Fibroblast of lung (primary cell): ENCODE measurements at regions not wholly inside any gene's neighbourhood (a gene's known extent, or its start where the extent isn't known, plus 50 kb on each side); places are given as distances from the start of the nearest gene placed in this dataset.

Source experiments
- DNase-seq, 2 donors: peaks; one replicate each; pipeline versions ENCODE4 v3.0.0 to v3.0.0-alpha.2; 2010; ENCODE audit warnings: low read depth in 2 of 2
- H2AFZ ChIP-seq: 2 replicates; pipeline ENCODE4 v1.5.1; 2012; ENCODE audit warnings: low read length, control low read depth, inconsistent platforms
- H3K27ac ChIP-seq: 2 replicates; pipeline ENCODE4 v1.5.1; 2011; ENCODE audit warnings: low read length, control low read depth; ENCODE audit not compliant: insufficient read depth
- H3K27me3 ChIP-seq: 2 replicates; pipeline ENCODE4 v1.5.1; 2011; ENCODE audit warnings: mild to moderate bottlenecking, low read length; ENCODE audit not compliant: control insufficient read depth, insufficient read depth
- H3K36me3 ChIP-seq: 2 replicates; pipeline ENCODE4 v1.5.1; 2011; ENCODE audit warnings: low read length; ENCODE audit not compliant: control insufficient read depth, insufficient read depth
- H3K4me1 ChIP-seq: 2 replicates; pipeline ENCODE4 v1.5.1; 2011; ENCODE audit warnings: low read length; ENCODE audit not compliant: control insufficient read depth, insufficient read depth; ENCODE audit errors: extremely low read depth
- H3K4me2 ChIP-seq: 2 replicates; pipeline ENCODE4 v1.5.1; 2011; ENCODE audit warnings: low read length, control low read depth; ENCODE audit not compliant: insufficient read depth; ENCODE audit errors: extremely low read depth
- H3K4me3 ChIP-seq, 4 experiments: fragments of 200-600 bp in 1 of 4; sonication (generic) in 1 of 4; replicated peaks in 1 of 4; 2 replicates each; pipeline ENCODE4 v1.5.1; 2011 to 2016; ENCODE audit warnings: low read length in 4 of 4, low read depth in 3 of 4, mild to moderate bottlenecking in 3 of 4, control low read depth in 2 of 4, inconsistent platforms in 1 of 4, mixed read lengths in 1 of 4; ENCODE audit not compliant: insufficient read depth in 1 of 4; ENCODE audit errors: control extremely low read depth in 1 of 4
- H3K79me2 ChIP-seq: 2 replicates; pipeline ENCODE4 v1.5.1; 2012; ENCODE audit warnings: mild to moderate bottlenecking, low read length, inconsistent platforms; ENCODE audit not compliant: control insufficient read depth, insufficient read depth
- H3K9ac ChIP-seq: 2 replicates; pipeline ENCODE4 v1.5.1; 2011; ENCODE audit warnings: mild to moderate bottlenecking, low read length, control low read depth; ENCODE audit not compliant: insufficient read depth
- H3K9me3 ChIP-seq: 2 replicates; pipeline ENCODE4 v1.5.1; 2012; ENCODE audit warnings: low read depth, low read length; ENCODE audit not compliant: control insufficient read depth, insufficient read depth
- H4K20me1 ChIP-seq: 2 replicates; pipeline ENCODE4 v1.5.1; 2011; ENCODE audit warnings: low read length; ENCODE audit not compliant: control insufficient read depth, insufficient read depth; ENCODE audit errors: extremely low read depth
- EZH2 ChIP-seq: IDR thresholded peaks from 2 replicates; pipeline ENCODE4 v1.5.1; 2012; ENCODE audit warnings: low read length, control low read depth, mild to moderate bottlenecking; ENCODE audit errors: missing control alignments
- TF ChIP-seq, protein P1 (sequence below), 2 donors: IDR thresholded peaks in 1 of 2; conservative IDR thresholded peaks in 1 of 2; 1 replicate in 1 of 2; 2 replicates in 1 of 2; pipeline ENCODE4 v1.5.1; 2011 to 2012; ENCODE audit warnings: low read length in 2 of 2, control low read depth in 1 of 2, inconsistent platforms in 1 of 2, low read depth in 1 of 2, mild to moderate bottlenecking in 1 of 2

DNA sequence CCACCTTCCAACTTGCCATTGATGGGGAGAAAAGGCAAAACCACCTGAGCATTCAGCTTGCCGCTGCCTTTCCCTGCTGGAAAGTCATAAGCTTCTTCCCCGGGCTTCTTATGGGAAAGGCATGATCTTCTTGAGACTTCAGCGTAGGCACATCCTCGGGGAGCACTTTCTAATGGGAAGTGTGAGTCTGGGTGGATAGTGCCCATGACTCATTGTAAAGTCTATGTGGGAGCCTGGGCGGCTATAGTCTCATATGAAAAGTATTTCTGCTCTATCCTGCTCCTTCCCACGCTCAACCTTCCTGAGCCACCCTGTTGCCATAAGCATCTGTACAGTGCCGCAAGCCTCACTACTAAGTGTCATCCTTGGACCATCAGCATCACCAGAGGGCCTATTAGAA lies 309.9 kb upstream of the THBS1 start:
- no peaks in the 10 kb centered on the region for H3K36me3 ChIP-seq
- TF ChIP-seq, protein P1, sequence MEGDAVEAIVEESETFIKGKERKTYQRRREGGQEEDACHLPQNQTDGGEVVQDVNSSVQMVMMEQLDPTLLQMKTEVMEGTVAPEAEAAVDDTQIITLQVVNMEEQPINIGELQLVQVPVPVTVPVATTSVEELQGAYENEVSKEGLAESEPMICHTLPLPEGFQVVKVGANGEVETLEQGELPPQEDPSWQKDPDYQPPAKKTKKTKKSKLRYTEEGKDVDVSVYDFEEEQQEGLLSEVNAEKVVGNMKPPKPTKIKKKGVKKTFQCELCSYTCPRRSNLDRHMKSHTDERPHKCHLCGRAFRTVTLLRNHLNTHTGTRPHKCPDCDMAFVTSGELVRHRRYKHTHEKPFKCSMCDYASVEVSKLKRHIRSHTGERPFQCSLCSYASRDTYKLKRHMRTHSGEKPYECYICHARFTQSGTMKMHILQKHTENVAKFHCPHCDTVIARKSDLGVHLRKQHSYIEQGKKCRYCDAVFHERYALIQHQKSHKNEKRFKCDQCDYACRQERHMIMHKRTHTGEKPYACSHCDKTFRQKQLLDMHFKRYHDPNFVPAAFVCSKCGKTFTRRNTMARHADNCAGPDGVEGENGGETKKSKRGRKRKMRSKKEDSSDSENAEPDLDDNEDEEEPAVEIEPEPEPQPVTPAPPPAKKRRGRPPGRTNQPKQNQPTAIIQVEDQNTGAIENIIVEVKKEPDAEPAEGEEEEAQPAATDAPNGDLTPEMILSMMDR (conservative IDR thresholded peaks at IDR 0.05 in 1 of 2, IDR thresholded peaks at IDR 0.05 in 1 of 2; ENCODE audit: low read depth in 1 of 2, low read length in 2 of 2): no peak
- TF ChIP-seq EZH2: no peak
- no peak overlapping the region for H3K9ac ChIP-seq
- H4K20me1 ChIP-seq: no peaks in the 10 kb centered on the region
- no peak overlapping the region for H3K4me2 ChIP-seq
- no peak overlapping the region for H2AFZ ChIP-seq
- H3K4me3 ChIP-seq: no peak overlapping the region
- no peaks in the 10 kb centered on the region for H3K9me3 ChIP-seq
- peak overlapping the region; percentile 9 for H3K27ac ChIP-seq
- DNase-seq: peak; percentile 59 to 99
- H3K4me1 ChIP-seq: no peaks in the 10 kb centered on the region
- no peaks in the 10 kb centered on the region for H3K79me2 ChIP-seq
- no peaks in the 10 kb centered on the region for H3K27me3 ChIP-seq

DNA sequence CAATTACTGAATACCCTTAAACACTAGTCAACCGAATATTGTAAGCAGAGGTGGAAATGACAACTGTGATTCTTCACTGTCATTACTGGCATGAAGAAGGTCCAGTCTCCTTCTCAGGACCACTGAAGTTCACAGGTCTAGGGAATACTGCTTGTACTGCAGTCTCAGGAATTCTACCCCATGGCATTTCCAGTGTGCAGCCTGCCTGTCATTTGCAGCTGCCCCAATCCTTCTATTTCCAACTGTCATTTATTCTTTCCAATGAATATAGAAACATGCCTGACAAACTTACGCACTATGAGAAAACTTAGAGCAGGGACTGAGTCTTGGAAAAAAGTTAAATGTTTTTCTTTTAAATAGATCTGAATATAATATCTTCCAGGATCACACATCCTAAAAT lies 308.0 kb upstream of the THBS1 start:
- Histone ChIP-seq H3K9ac (no peak overlapping the region), H3K4me3 (no peak overlapping the region), H3K27ac (no peak overlapping the region), H3K4me1 (no peaks in the 10 kb centered on the region), H3K36me3 (no peaks in the 10 kb centered on the region), H3K27me3 (no peaks in the 10 kb centered on the region), H4K20me1 (no peaks in the 10 kb centered on the region), H2AFZ (no peak overlapping the region), H3K9me3 (no peaks in the 10 kb centered on the region), H3K79me2 (no peaks in the 10 kb centered on the region), H3K4me2 (no peak overlapping the region)
- no peak for DNase-seq
- no peak for TF ChIP-seq EZH2
- TF ChIP-seq, protein P1 (conservative IDR thresholded peaks at IDR 0.05 in 1 of 2, IDR thresholded peaks at IDR 0.05 in 1 of 2; ENCODE audit: low read depth in 1 of 2, low read length in 2 of 2): no peak

DNA sequence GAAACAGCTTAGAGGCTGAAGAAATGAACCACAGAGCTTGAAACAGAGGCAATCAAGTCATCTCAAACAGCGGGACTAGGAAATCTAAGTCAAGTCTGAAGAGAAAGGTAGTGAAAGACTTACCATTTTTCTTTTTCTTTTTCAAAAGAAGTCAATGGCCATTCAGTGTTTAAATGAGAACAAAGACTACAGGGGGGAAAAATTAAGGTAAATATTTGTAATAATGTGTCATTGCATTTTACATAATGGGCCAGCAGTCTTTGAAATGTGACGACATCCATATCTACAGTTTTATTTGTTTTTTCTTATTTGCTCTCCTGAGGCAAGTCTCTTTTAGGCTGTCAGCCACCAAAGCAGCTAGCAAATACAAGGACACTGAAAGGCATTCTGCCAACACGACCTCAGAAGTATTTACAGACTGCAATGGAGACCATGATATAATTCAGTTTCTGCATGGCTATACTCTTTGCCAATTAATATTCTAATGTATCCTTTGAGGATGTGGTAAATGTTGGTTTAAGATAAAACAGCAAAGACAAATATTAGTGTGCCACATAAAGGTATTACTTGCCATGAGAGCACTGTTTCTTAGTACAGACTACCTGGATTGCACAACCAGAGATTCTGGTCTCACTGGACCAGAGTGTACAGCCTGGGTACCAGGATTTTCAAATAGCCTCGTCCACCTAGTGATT lies 307.0 kb upstream of the THBS1 start:
- no peaks in the 10 kb centered on the region for H3K9me3 ChIP-seq
- H4K20me1 ChIP-seq: no peaks in the 10 kb centered on the region
- no peak overlapping the region for H2AFZ ChIP-seq
- H3K27ac ChIP-seq: no peak overlapping the region
- peak; percentile 41 to 64 for DNase-seq
- H3K4me1 ChIP-seq: no peaks in the 10 kb centered on the region
- no peak overlapping the region for H3K9ac ChIP-seq
- no peak overlapping the region for H3K4me3 ChIP-seq
- H3K4me2 ChIP-seq: no peak overlapping the region
- H3K36me3 ChIP-seq: no peaks in the 10 kb centered on the region
- H3K79me2 ChIP-seq: no peaks in the 10 kb centered on the region
- H3K27me3 ChIP-seq: no peaks in the 10 kb centered on the region
- TF ChIP-seq, protein P1 (conservative IDR thresholded peaks at IDR 0.05 in 1 of 2, IDR thresholded peaks at IDR 0.05 in 1 of 2; ENCODE audit: low read depth in 1 of 2, low read length in 2 of 2): no peak
- no peak for TF ChIP-seq EZH2
